GM23338 (cell line): ENCODE measurements at regions not wholly inside any gene's neighbourhood (a gene's known extent, or its start where the extent isn't known, plus 50 kb on each side); places are given as distances from the start of the nearest gene placed in this dataset.

Source experiments
- CREB1 ChIP-seq: fragments of 250-450 bp; sonication (Bioruptor Pico); IDR thresholded peaks from 2 replicates; pipeline ENCODE4 v1.5.0; 2020; ENCODE audit warnings: low read depth, mild to moderate bottlenecking, moderate library complexity
- ETS1 ChIP-seq: IDR thresholded peaks from 2 replicates; pipeline ENCODE4 v1.6.1; 2016; ENCODE audit warnings: antibody characterized with exemption
- EZH2phosphoT487 ChIP-seq: fragments of 200-600 bp; sonication (generic); IDR thresholded peaks from one replicate; pipeline ENCODE4 v1.8.1; 2018; ENCODE audit warnings: antibody characterized with exemption; ENCODE audit not compliant: unreplicated experiment
- JUNB ChIP-seq: IDR thresholded peaks from one replicate; pipeline ENCODE4 v1.6.1; 2016; ENCODE audit warnings: antibody characterized with exemption; ENCODE audit not compliant: unreplicated experiment
- REST ChIP-seq: IDR thresholded peaks from one replicate; pipeline ENCODE4 v1.6.1; 2018; ENCODE audit warnings: antibody characterized with exemption; ENCODE audit not compliant: unreplicated experiment
- ZNF331 ChIP-seq: fragments of 250-450 bp; sonication (Bioruptor Pico); IDR thresholded peaks from 2 replicates; pipeline ENCODE4 v1.5.0; 2020; ENCODE audit warnings: low read depth, mild to moderate bottlenecking, moderate library complexity
- ZNF462 ChIP-seq: fragments of 250-450 bp; sonication (Bioruptor Pico); IDR thresholded peaks from 2 replicates; pipeline ENCODE4 v1.5.0; 2020; ENCODE audit warnings: mild to moderate bottlenecking, moderate library complexity

- no peak for TF ChIP-seq ZNF462 (CRISPR knock-in tag)
- TF ChIP-seq ZNF331 = no peak
- no peak for TF ChIP-seq JUNB
- TF ChIP-seq EZH2phosphoT487 = no peak
- no peak for TF ChIP-seq ETS1
- no peak for TF ChIP-seq REST
- TF ChIP-seq CREB1 = no peak
These were observed 122.1 kb upstream of the GNPDA2 start (continued) for GRCh38 chr4:44848466-44848865.
